Lung (tissue), 11 donors: ENCODE measurements at regions not wholly inside any gene's neighbourhood (a gene's known extent, or its start where the extent isn't known, plus 50 kb on each side); places are given as distances from the start of the nearest gene placed in this dataset.

Source experiments
- ATAC-seq: fragments of 200-7000 bp; cut with Tn5 transposase; one replicate; pipeline ENCODE4 v1.9.1; 2020; ENCODE audit warnings: moderate number of reproducible peaks; ENCODE audit not compliant: insufficient read depth, low FRiP score
- DNase-seq, 3 donors: peaks; one replicate each; pipeline ENCODE4 v3.0.0-alpha.2; 2013 to 2017
- H3K27ac ChIP-seq, 2 donors: one replicate each; pipeline ENCODE4 v1.5.1; 2013; ENCODE audit warnings: mild to moderate bottlenecking in 2 of 2, moderate library complexity in 2 of 2, control low read depth in 1 of 2, inconsistent platforms in 1 of 2, low read depth in 1 of 2, low read length in 1 of 2
- H3K27me3 ChIP-seq, 3 donors: one replicate each; pipeline ENCODE4 v1.5.1; 2013; ENCODE audit warnings: low read length in 2 of 3; ENCODE audit not compliant: control insufficient read depth in 3 of 3, insufficient read depth in 3 of 3
- H3K36me3 ChIP-seq, 4 donors: one replicate each; pipeline ENCODE4 v1.5.1; 2013; ENCODE audit warnings: low read length in 4 of 4, mild to moderate bottlenecking in 1 of 4, moderate library complexity in 1 of 4; ENCODE audit not compliant: control insufficient read depth in 4 of 4, insufficient read depth in 4 of 4
- H3K4me1 ChIP-seq, 5 donors: one replicate each; pipeline ENCODE4 v1.5.1; 2013; ENCODE audit warnings: low read length in 5 of 5, mild to moderate bottlenecking in 2 of 5, moderate library complexity in 1 of 5; ENCODE audit not compliant: control insufficient read depth in 5 of 5, insufficient read depth in 5 of 5
- H3K4me3 ChIP-seq: one replicate; pipeline ENCODE4 v1.5.1; 2013; ENCODE audit warnings: mild to moderate bottlenecking, control low read depth, moderate library complexity
- H3K9ac ChIP-seq, 2 donors: one replicate each; pipeline ENCODE4 v1.5.1; 2013; ENCODE audit warnings: low read length in 2 of 2, control low read depth in 1 of 2; ENCODE audit not compliant: insufficient read depth in 1 of 2
- H3K9me3 ChIP-seq, 4 donors: one replicate each; pipeline ENCODE4 v1.5.1; 2013; ENCODE audit warnings: low read length in 3 of 4, mild to moderate bottlenecking in 1 of 4, moderate library complexity in 1 of 4; ENCODE audit not compliant: control insufficient read depth in 4 of 4, insufficient read depth in 3 of 4
- CTCF ChIP-seq: IDR thresholded peaks from 2 replicates; pipeline ENCODE4 v1.5.1; 2012; ENCODE audit warnings: mild to moderate bottlenecking; ENCODE audit errors: control extremely low read depth, extremely low read depth
- WGBS, 2 donors: extraction: QIAGEN DNeasy Blood & Tissue Kit; methylation state at CpG; one replicate each; pipeline ENCODE4 v1.1.7; 2013; 5-methylcytosine and 5-hydroxymethylcytosine counted together
- donor health status: control.
- donor health status: control.
- donor health status: Bipolar disorder and iron deficiency.
- donor health status: healthy.
- donor health status: DM: yes; HTN: yes; CAD: no.

- Histone ChIP-seq H3K27ac (no peak overlapping the region), H3K9ac (no peak overlapping the region), H3K27me3 (no peaks in the 10 kb centered on the region), H3K4me1 (no peaks in the 10 kb centered on the region), H3K36me3 (no peaks in the 10 kb centered on the region), H3K4me3 (no peak overlapping the region), H3K9me3 (peaks cover 0 to 2% (median 0%) of the 10 kb centered on the region in 4 donors)
- ATAC-seq (no peak), DNase-seq (no peak)
- whole genome bisulfite sequencing, 2 donors: 72 to 78% methylated on average over 2 of the region's 2 CpGs
- TF ChIP-seq CTCF: no peak
Measured at GRCh38 chr1:170277985-170278384, 132.2 kb downstream of the NTMT2 start.

GRCh38 chr1:170284016-170284415, 138.3 kb downstream of the NTMT2 start:
- Histone ChIP-seq H3K9me3 (no peaks in the 10 kb centered on the region), H3K27me3 (no peaks in the 10 kb centered on the region), H3K9ac (no peak overlapping the region), H3K4me3 (no peak overlapping the region), H3K27ac (no peak overlapping the region), H3K36me3 (no peaks in the 10 kb centered on the region), H3K4me1 (no peaks in the 10 kb centered on the region)
- TF ChIP-seq CTCF: no peak
- ATAC-seq (no peak), DNase-seq (no peak)
- 64 to 85% methylated on average over 3 of the region's 3 CpGs for WGBS, 2 donors

DNA sequence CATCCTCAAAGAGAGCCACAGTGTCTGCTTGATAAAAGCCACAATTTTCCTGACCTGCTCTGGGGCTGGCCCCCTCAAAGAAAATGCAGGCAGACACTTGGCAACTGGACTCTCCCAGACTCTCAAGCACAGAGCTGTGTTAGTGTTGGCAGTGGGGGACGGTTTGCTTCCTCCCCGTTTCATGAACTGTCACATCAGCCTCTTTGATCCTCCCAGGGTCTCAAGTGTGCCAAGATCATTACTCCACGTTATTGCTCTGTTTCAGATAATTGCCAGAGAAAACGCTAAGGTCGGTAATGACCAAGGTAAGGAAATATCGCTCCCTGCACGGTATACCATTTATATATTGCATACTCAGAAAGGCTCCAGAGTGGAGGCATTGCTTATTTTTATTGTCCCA, 138.8 kb downstream of the NTMT2 start:
- H3K9me3 ChIP-seq: no peaks in the 10 kb centered on the region
- no peaks in the 10 kb centered on the region for H3K27me3 ChIP-seq
- no peak overlapping the region for H3K9ac ChIP-seq
- no peaks in the 10 kb centered on the region for H3K4me1 ChIP-seq
- H3K27ac ChIP-seq: no peak overlapping the region
- H3K4me3 ChIP-seq: no peak overlapping the region
- ATAC-seq: no peak
- no peak for DNase-seq
- H3K36me3 ChIP-seq: no peaks in the 10 kb centered on the region
- 64 to 76% methylated on average over 7 of the region's 7 CpGs for WGBS, 2 donors
- TF ChIP-seq CTCF: no peak

- ATAC-seq (no peak), DNase-seq (no peak)
- Histone ChIP-seq H3K27ac (no peak overlapping the region), H3K36me3 (no peaks in the 10 kb centered on the region), H3K4me3 (no peak overlapping the region), H3K9ac (no peak overlapping the region), H3K9me3 (no peaks in the 10 kb centered on the region), H3K4me1 (no peaks in the 10 kb centered on the region), H3K27me3 (no peaks in the 10 kb centered on the region)
- no peak for TF ChIP-seq CTCF
- WGBS, 2 donors: 62 to 66% methylated on average over 5 of the region's 5 CpGs
Measured at GRCh38 chr1:170284951-170285350, 139.2 kb downstream of the NTMT2 start.
